T-helper 2 cell (primary cell): ENCODE measurements at regions not wholly inside any gene's neighbourhood (a gene's known extent, or its start where the extent isn't known, plus 50 kb on each side); places are given as distances from the start of the nearest gene placed in this dataset.
"Not testable (repeated sequence)": the region's sequence is repeated elsewhere in the genome, so short reads cannot be mapped to it uniquely, and the experiment has no call there.

Experiments used
- DNase-seq, 5 experiments: peaks; one replicate each; pipeline versions ENCODE4 v3.0.0 to v3.0.0-alpha.2; 2012 to 2022

DNA sequence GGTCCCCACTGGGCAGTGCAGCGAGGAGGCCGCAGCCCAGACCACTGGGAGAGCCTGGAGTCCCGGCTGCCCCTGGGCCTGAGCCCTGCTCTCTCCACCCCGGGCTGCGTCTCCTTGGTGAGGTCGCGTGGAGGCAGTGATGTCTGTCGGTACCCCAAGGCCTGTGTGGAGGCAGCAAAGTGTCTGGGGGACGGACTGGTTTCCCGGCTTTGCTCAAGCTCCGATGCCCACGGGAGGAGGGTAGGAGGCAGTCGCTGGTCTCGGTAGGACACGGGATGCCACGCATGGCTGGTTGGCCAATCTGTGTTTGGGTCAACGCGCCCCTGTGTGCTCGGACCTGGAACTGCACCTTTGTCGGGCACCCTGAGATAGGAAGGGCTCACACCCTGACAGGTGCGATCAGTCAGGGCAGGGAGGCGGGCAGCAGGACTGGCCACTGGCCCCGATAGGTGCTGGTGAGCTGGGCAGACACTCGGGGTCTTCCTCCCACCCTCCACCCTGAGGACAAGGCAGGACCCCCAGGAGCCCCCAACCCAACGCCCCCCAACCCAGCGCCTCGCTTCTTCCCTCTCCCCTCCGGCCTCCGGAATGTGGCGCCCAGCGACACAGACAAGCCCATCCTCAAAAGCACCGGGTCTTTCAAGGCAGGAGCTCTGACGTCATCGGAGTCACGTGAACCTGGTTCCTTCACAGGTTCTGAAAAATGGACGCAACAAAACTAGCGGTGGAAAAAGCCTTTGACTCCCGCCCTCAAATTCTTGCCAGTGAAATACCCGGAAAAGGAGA lies 288.6 kb downstream of the NDUFA10 start:
- DNase-seq = no peak

GRCh38 chr2:239735829-239736357 lies 289.2 kb downstream of the NDUFA10 start:
- no peak for DNase-seq

GRCh38 chr2:239735131-239735828 lies 289.9 kb downstream of the NDUFA10 start:
- DNase-seq = no peak

DNA sequence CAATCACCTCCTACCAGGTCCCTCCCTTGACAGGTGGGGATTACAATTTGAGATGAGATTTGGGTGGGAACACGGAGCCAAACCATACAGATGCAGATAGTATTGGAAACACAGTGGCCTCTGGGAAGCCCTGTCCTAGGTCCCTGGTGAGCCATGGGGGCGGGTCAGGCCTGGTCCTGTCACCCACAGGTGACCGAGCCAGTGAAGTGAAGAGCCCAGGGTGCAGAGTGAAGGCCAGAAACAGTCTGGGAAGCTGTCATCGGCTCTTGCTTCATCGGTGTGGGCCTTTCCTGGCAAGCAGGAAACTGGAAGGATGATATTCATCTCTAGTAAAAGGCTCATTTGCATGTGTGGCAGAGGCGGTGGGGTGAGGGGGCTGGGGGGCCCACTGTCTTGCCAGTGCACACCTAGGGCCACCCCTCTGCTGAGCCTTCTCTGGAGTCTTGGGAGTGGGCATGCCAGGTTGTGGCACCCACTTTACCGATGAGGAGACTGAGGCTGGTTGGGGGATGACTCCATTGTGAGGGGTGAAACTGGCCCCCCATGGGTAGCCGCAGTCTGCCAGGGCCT lies 290.6 kb downstream of the NDUFA10 start:
- no peak for DNase-seq

DNA sequence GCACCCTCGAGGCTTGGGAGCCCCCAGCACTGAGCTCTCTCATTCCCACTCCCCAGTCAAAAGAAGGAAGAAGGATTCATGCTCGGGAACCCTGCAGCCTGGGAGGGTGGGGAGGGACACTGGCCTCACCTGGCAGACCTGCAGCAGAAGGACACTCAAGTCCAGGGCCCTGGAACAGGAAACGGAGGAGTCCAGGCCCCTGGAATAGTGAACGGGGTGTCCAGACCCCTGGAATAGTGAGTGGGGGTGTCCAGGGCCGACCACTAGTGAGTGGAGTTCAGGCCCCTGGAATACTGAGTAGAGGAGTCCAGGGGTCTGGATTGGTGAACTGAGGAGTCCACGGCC lies 292.5 kb downstream of the NDUFA10 start:
- no peak for DNase-seq

GRCh38 chr2:239731998-239732665 lies 293.0 kb downstream of the NDUFA10 start:
- DNase-seq = no peak

- DNase-seq = no peak
These were observed 293.7 kb downstream of the NDUFA10 start for GRCh38 chr2:239731422-239731821.

- no peak for DNase-seq
These were observed 294.2 kb downstream of the NDUFA10 start for GRCh38 chr2:239730897-239731296.

- not testable (repeated sequence) for DNase-seq
These were observed 294.6 kb downstream of the NDUFA10 start for GRCh38 chr2:239730567-239730882.

DNA sequence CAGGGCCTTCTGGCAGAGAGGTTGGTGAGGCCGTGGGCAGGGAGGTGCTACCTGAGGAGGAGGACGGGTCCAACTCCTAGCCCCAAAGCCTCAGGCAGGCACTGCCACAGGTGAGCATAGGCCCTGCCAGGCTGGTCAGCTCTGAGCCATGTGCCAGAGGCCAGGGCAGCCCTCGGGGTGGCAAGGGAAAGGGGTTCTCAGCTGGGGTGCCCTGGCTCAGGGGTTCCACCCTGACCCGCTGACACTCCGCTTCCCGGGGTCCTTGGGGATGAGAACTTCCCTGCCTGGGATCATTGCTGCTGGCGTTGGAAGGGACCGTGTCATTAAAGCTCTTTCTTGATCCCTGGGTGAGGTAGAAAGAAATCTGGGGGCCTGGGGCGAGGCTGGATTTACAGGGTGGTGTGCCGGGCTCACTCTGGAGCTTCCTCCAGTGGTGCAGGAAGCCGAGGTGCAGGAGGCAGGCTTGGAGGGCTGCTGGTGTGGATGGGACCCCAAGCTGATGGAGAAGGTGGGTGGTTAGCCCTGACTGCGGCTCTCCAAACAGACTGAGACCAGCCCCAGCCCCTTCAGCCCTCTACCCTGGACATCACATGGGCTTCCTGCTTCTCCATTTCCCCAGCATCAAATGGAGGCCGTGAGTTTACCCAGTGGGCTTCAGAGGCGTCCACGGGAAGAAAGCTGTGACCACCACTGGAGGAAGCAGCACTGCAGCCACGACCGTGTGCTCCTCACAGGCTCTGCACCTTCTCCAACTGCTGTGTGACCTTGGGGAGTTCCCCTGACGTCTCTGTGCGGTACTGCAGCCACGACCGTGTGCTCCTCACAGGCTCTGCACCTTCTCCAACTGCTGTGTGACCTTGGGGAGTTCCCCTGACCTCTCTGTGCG lies 295.2 kb downstream of the NDUFA10 start:
- DNase-seq = peak in 1 of 5 experiments; percentile 47

DNA sequence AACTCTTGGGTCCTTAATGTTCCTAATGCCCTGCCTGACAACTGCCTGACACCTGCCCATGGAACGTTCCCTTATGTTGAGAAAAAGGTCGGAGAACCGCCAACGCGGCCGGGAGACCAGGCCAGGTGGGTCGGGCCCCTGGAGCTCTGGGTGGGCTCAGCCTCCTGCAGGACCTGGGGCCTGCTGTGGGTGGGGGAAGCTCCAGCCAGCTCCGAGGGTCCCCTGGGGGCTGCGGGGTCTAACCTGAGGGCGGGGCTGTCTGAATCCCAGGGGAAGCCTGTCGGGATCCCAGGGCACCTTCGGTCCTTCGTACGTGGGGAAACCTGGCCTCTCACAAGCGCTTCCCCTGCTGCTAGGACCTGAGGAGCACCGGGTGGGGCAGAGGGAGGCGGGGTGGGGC lies 296.0 kb downstream of the NDUFA10 start:
- no peak for DNase-seq

GRCh38 chr2:239728751-239729150 lies 296.4 kb downstream of the NDUFA10 start:
- no peak for DNase-seq

DNA sequence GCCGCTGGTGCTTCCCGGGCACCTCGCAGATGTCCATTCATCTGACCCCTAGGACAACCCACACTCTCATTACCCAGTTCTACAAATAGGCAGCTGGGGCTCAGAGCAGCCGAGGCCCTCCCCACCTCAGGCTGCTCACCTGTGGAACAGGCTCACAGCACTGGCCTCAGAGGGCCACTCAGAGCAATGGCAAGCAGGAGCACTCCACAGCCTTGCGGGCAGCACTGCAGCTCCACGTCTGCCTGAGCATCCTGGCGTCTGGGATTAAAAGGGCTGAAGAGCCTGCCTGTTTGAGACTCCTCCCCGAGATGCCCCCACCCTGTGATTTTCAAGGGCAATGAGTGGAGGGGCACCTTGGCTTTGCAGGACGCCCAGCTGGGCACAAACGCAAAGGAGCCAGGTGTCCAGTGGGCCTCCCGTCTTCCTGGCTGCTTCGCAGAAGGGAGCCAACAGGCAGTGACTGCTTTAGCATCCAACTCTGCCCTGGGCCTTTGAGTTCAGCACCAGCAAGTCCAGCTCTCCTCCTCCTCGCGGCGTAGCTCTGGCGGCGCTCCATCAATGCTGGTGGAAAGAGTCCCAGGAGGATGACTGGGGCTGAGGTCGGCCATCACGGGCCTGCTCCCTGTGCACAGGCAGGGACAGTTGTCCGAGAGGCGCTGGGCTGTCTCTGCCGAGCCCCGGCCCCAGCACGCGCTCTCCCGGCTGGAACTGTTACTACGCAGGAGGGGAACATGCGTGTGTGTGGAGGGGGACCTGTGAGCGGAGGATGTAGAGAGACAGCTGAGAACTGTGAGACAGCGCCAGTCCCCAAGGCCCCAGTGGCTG lies 297.2 kb downstream of the NDUFA10 start:
- no peak for DNase-seq

DNA sequence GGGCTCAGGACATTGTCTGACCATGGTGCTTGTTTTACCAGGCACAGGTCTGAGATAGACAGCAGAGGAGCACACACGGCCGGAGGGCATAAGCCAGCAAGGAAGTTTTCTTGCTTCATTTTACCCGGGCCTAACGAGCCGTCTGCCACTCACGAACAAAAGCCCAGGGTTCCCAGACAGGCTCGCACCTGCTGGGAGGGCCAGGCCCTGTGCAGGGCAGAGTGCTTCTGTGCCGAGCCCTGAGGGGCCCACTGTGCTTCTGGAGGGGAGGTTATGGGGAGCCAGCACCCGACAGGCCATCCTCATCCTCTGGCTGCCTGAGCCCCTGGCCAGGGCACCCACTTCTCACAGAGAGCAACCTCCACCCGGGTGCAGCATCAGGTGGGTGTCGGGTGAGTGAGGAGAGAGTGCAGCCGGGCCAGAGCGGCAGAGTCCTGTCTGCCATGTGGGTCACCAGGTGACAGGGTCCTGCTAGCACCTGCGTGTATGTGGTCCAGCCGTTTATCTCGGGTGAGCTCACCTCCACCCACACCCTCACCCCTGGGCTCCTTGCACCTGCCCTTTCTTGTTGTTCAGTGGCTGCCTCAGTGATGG lies 297.9 kb downstream of the NDUFA10 start:
- no peak for DNase-seq

- no peak for DNase-seq
These were observed 298.4 kb downstream of the NDUFA10 start for GRCh38 chr2:239726631-239727181.

- no peak for DNase-seq
These were observed 299.0 kb downstream of the NDUFA10 start for GRCh38 chr2:239726091-239726591.

- no peak for DNase-seq
These were observed 299.6 kb downstream of the NDUFA10 start for GRCh38 chr2:239725551-239725890.

GRCh38 chr2:239724851-239725550 lies 300.1 kb downstream of the NDUFA10 start:
- no peak for DNase-seq

GRCh38 chr2:239724194-239724849 lies 300.8 kb downstream of the NDUFA10 start:
- no peak for DNase-seq
